H1 (cell line): ENCODE measurements at regions not wholly inside any gene's neighbourhood (a gene's known extent, or its start where the extent isn't known, plus 50 kb on each side); places are given as distances from the start of the nearest gene placed in this dataset.

Source experiments
- CTCF ChIA-PET: fragments of 300-600 bp; sonication (Branson Sonifier 250); formaldehyde crosslinking; loops from one replicate; lab custom pipeline; 2021; ENCODE audit not compliant: partially characterized antibody; lab: Charles Lee
- POLR2A ChIA-PET: fragments of 300-600 bp; sonication (Branson Sonifier 250); formaldehyde crosslinking; loops from one replicate; lab custom pipeline; 2021; ENCODE audit warnings: inconsistent platforms; ENCODE audit not compliant: partially characterized antibody; lab: Charles Lee
- DNase-seq, 2 experiments: peaks; one replicate each; pipeline versions ENCODE4 v3.0.0 to v3.0.0-alpha.2; 2010 to 2022; ENCODE audit warnings: low spot score in 2 of 2, low read depth in 1 of 2, mixed read lengths in 1 of 2
- FAIRE-seq: peaks from 2 replicates; lab custom pipeline; 2011; peaks lifted over from hg19 to GRCh38; lab: Jason Lieb, UNC
- H2AFZ ChIP-seq: 2 replicates; pipeline ENCODE4 v1.8.1; 2012; ENCODE audit warnings: low read length, inconsistent platforms
- H2AK5ac ChIP-seq: 2 replicates; pipeline ENCODE4 v1.6.1; 2013; ENCODE audit warnings: low read depth, low read length
- H2BK120ac ChIP-seq: replicated peaks from 2 replicates; pipeline ENCODE3; 2013; ENCODE audit warnings: low read depth, low read length, inconsistent platforms
- H2BK12ac ChIP-seq: 2 replicates; pipeline ENCODE4 v1.6.1; 2013; ENCODE audit warnings: low read depth, low read length
- H2BK15ac ChIP-seq: 2 replicates; pipeline ENCODE4 v1.6.1; 2013; ENCODE audit warnings: low read length
- H2BK20ac ChIP-seq: 2 replicates; pipeline ENCODE4 v1.6.1; 2013; ENCODE audit warnings: low read length
- H2BK5ac ChIP-seq: 2 replicates; pipeline ENCODE4 v1.6.1; 2013; ENCODE audit warnings: low read depth, low read length
- H3K14ac ChIP-seq: 2 replicates; pipeline ENCODE4 v1.6.1; 2013; ENCODE audit warnings: inconsistent platforms; ENCODE audit not compliant: insufficient read length
- H3K18ac ChIP-seq: 2 replicates; pipeline ENCODE4 v1.6.1; 2013; ENCODE audit warnings: low read length; ENCODE audit errors: extremely low read depth
- H3K23ac ChIP-seq: 2 replicates; pipeline ENCODE4 v1.6.1; 2013; ENCODE audit warnings: inconsistent platforms; ENCODE audit not compliant: insufficient read length
- H3K23me2 ChIP-seq: 2 replicates; pipeline ENCODE4 v1.6.1; 2013; ENCODE audit warnings: low read depth, low read length
- H3K27ac ChIP-seq: 2 replicates; pipeline ENCODE4 v1.6.1; 2011; ENCODE audit warnings: low read depth, low read length, inconsistent platforms
- H3K27me3 ChIP-seq, 4 experiments: replicated peaks in 1 of 4; 1 replicate in 1 of 4; 2 replicates in 3 of 4; pipeline versions ENCODE4 v1.6.1 to v1.8.1; 2011 to 2013; ENCODE audit warnings: low read length in 3 of 4, mild to moderate bottlenecking in 3 of 4, inconsistent platforms in 2 of 4, mixed read lengths in 2 of 4, moderate library complexity in 1 of 4; ENCODE audit not compliant: control insufficient read depth in 3 of 4, insufficient read depth in 3 of 4; ENCODE audit errors: extremely low read depth in 1 of 4
- H3K36me3 ChIP-seq, 4 experiments: 2 replicates each; pipeline versions ENCODE4 v1.6.1 to v1.8.1; 2011 to 2013; ENCODE audit warnings: mild to moderate bottlenecking in 4 of 4, low read length in 3 of 4, moderate library complexity in 2 of 4, control low read depth in 1 of 4, inconsistent platforms in 1 of 4; ENCODE audit not compliant: insufficient read depth in 4 of 4, control insufficient read depth in 2 of 4
- H3K4ac ChIP-seq: replicated peaks from 2 replicates; pipeline ENCODE3; 2013; ENCODE audit warnings: low read length, low read depth, mixed read lengths, inconsistent platforms; ENCODE audit not compliant: insufficient read length
- H3K4me1 ChIP-seq, 4 experiments: replicated peaks in 1 of 4; 1 replicate in 1 of 4; 2 replicates in 3 of 4; pipeline versions ENCODE4 v1.6.1 to v1.8.1; 2011 to 2013; ENCODE audit warnings: low read length in 3 of 4, inconsistent platforms in 2 of 4, mixed read lengths in 1 of 4; ENCODE audit not compliant: insufficient read depth in 4 of 4, control insufficient read depth in 3 of 4
- H3K4me2 ChIP-seq, 2 experiments: 2 replicates each; pipeline versions ENCODE4 v1.6.1 to v1.8.1; 2011 to 2013; ENCODE audit warnings: low read depth in 2 of 2, low read length in 2 of 2, control low read depth in 1 of 2, inconsistent platforms in 1 of 2, mild to moderate bottlenecking in 1 of 2; ENCODE audit not compliant: insufficient read depth in 1 of 2
- H3K4me3 ChIP-seq, 4 experiments: fragments of 200-600, 300-600 bp in 1 of 4; sonication (generic), shearing (Covaris generic), sonication (Bioruptor Twin) in 1 of 4; 2 replicates each; pipeline versions ENCODE4 v1.5.1 to v1.8.1; 2011 to 2016; ENCODE audit warnings: low read length in 4 of 4, low read depth in 3 of 4, control low read depth in 2 of 4, inconsistent platforms in 2 of 4, mild to moderate bottlenecking in 2 of 4, mixed read lengths in 1 of 4, moderate library complexity in 1 of 4; ENCODE audit not compliant: insufficient read depth in 2 of 4; ENCODE audit errors: extremely low read depth in 1 of 4
- H3K56ac ChIP-seq: replicated peaks from 2 replicates; pipeline ENCODE3; 2013; ENCODE audit warnings: low read depth, mild to moderate bottlenecking, mixed read lengths, low read length, inconsistent platforms; ENCODE audit not compliant: insufficient read length
- H3K79me1 ChIP-seq: 2 replicates; pipeline ENCODE4 v1.6.1; 2013; ENCODE audit warnings: low read depth, low read length, control low read depth
- H3K79me2 ChIP-seq, 2 experiments: 2 replicates each; pipeline versions ENCODE4 v1.6.1 to v1.8.1; 2012 to 2013; ENCODE audit warnings: low read length in 2 of 2, mild to moderate bottlenecking in 2 of 2, inconsistent platforms in 1 of 2; ENCODE audit not compliant: insufficient read depth in 2 of 2, control insufficient read depth in 1 of 2
- H3K9ac ChIP-seq, 4 experiments: replicated peaks in 1 of 4; 1 replicate in 1 of 4; 2 replicates in 3 of 4; pipeline versions ENCODE4 v1.6.1 to v1.8.1; 2011 to 2013; ENCODE audit warnings: low read depth in 3 of 4, low read length in 3 of 4, control low read depth in 2 of 4, mild to moderate bottlenecking in 2 of 4, moderate library complexity in 2 of 4, inconsistent platforms in 1 of 4; ENCODE audit errors: extremely low read depth in 1 of 4
- H3K9me3 ChIP-seq, 2 experiments: 2 replicates each; pipeline versions ENCODE4 v1.6.1 to v1.8.1; 2012 to 2013; ENCODE audit warnings: mild to moderate bottlenecking in 2 of 2, moderate library complexity in 2 of 2, control low read depth in 1 of 2, inconsistent platforms in 1 of 2, low read depth in 1 of 2, low read length in 1 of 2, mixed read lengths in 1 of 2; ENCODE audit not compliant: insufficient read depth in 2 of 2
- H4K20me1 ChIP-seq, 2 experiments: replicated peaks in 1 of 2; 2 replicates each; pipeline versions ENCODE3 to v1.8.1; 2011 to 2013; ENCODE audit warnings: inconsistent platforms in 2 of 2, low read length in 2 of 2, mild to moderate bottlenecking in 1 of 2; ENCODE audit not compliant: insufficient read depth in 2 of 2, control insufficient read depth in 1 of 2
- H4K5ac ChIP-seq: 2 replicates; pipeline ENCODE4 v1.6.1; 2013; ENCODE audit warnings: low read length, low read depth, mixed read lengths, inconsistent platforms; ENCODE audit not compliant: insufficient read length
- H4K8ac ChIP-seq: 2 replicates; pipeline ENCODE4 v1.8.0; 2013; ENCODE audit warnings: mild to moderate bottlenecking, moderate library complexity, low read length, inconsistent platforms; ENCODE audit not compliant: insufficient read depth; ENCODE audit errors: extremely low read depth
- H4K91ac ChIP-seq: replicated peaks from 2 replicates; pipeline ENCODE3; 2013; ENCODE audit warnings: low read length, mixed read lengths, inconsistent platforms; ENCODE audit not compliant: insufficient read length
- HDAC2 ChIP-seq, 2 experiments: fragments of 300-600 bp in 1 of 2; sonication (generic) in 1 of 2; IDR thresholded peaks; 2 replicates each; pipeline ENCODE4 v1.6.1; 2011 to 2012; ENCODE audit warnings: low read depth in 2 of 2, low read length in 2 of 2, mild to moderate bottlenecking in 2 of 2, moderate library complexity in 2 of 2, borderline replicate concordance in 1 of 2, inconsistent platforms in 1 of 2
- HDAC6 ChIP-seq: IDR thresholded peaks from one replicate; pipeline ENCODE4 v1.7.1; 2012; ENCODE audit warnings: low read depth, mild to moderate bottlenecking, inconsistent platforms, low read length, moderate library complexity
- NANOG ChIP-seq: IDR thresholded peaks from 2 replicates; pipeline ENCODE4 v1.6.1; 2011; ENCODE audit warnings: low read length, low read depth, mild to moderate bottlenecking, inconsistent platforms; ENCODE audit not compliant: insufficient read depth, poor library complexity, severe bottlenecking
- NRF1 ChIP-seq: IDR thresholded peaks from 2 replicates; pipeline ENCODE4 v1.6.1; 2011; ENCODE audit warnings: mild to moderate bottlenecking, low read depth, low read length, improper control_type of control experiment
- PHF8 ChIP-seq: fragments of 200-600 bp; sonication (generic); conservative IDR thresholded peaks from 2 replicates; pipeline ENCODE4 v1.7.1; 2012; ENCODE audit warnings: low read depth, mild to moderate bottlenecking, inconsistent platforms, low read length, moderate library complexity
- RXRA ChIP-seq: IDR thresholded peaks from 2 replicates; pipeline ENCODE4 v1.6.1; 2011; ENCODE audit warnings: low read depth, mild to moderate bottlenecking, low read length, moderate library complexity; ENCODE audit not compliant: insufficient read depth
- SAP30 ChIP-seq: fragments of 300-600 bp; sonication (generic); IDR thresholded peaks from 2 replicates; pipeline ENCODE4 v1.7.1; 2012; ENCODE audit warnings: low read length, moderate library complexity, mild to moderate bottlenecking, inconsistent platforms; ENCODE audit not compliant: insufficient read depth, insufficient replicate concordance
- SIRT6 ChIP-seq: IDR thresholded peaks from one replicate; pipeline ENCODE4 v1.7.1; 2012; ENCODE audit warnings: low read length, inconsistent platforms
- SIX5 ChIP-seq: IDR thresholded peaks from 2 replicates; pipeline ENCODE4 v1.6.1; 2011; ENCODE audit warnings: mild to moderate bottlenecking, low read depth, low read length
- SRF ChIP-seq: IDR thresholded peaks from 2 replicates; pipeline ENCODE4 v1.6.1; 2011; ENCODE audit warnings: mild to moderate bottlenecking, low read depth, low read length, moderate library complexity
- TAF7 ChIP-seq: optimal IDR thresholded peaks from 2 replicates; pipeline ENCODE3; 2011; ENCODE audit warnings: low read depth, mild to moderate bottlenecking, inconsistent platforms, low read length, moderate library complexity, borderline replicate concordance
- TBP ChIP-seq: IDR thresholded peaks from 2 replicates; pipeline ENCODE4 v1.6.1; 2011; ENCODE audit warnings: low read depth, low read length, improper control_type of control experiment
- WGBS, 2 experiments: shearing (Covaris generic) in 1 of 2; methylation state at CpG; one replicate each; pipeline versions ENCODE4 v1.1.6 to v1.1.7; 2013 to 2015; ENCODE audit warnings: low lambda C conversion rate in 2 of 2, mixed read lengths in 2 of 2, inconsistent platforms in 1 of 2, low coverage in 1 of 2, missing lambda C conversion rate in 1 of 2; ENCODE audit not compliant: insufficient replicate concordance in 2 of 2, insufficient coverage in 1 of 2, insufficient read length in 1 of 2; ENCODE audit errors: extremely low coverage in 1 of 2, missing lambda C conversion rate in 1 of 2; 5-methylcytosine and 5-hydroxymethylcytosine counted together

DNA sequence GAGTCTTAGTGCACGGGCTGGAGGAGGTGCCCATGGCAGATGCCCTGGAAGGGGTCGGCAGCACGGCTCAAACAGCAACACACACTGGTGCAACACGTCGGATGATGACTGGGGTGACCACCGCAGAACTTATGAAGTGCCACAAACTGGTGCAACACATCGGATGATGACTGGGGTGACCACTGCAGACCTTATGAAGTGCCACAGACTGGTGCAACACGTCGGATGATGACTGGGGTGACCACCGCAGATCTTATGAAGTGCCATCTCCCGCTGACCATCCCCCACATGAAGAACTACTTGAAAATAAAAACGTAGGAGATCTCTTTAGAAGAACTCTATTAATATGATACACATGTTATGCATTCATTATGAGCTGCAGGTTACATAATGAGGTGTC is 218.3 kb downstream of the TBXT start:
- H3K4ac ChIP-seq, result no peak overlapping the region
- no peak for DNase-seq
- no peaks in the 10 kb centered on the region for H3K79me1 ChIP-seq
- H3K27me3 ChIP-seq, result no peaks in the 10 kb centered on the region
- H3K14ac ChIP-seq, result no peak overlapping the region
- no peak overlapping the region for H2AK5ac ChIP-seq
- H3K79me2 ChIP-seq, result no peaks in the 10 kb centered on the region
- H3K18ac ChIP-seq, result no peak overlapping the region
- no peak overlapping the region for H2BK12ac ChIP-seq
- H3K27ac ChIP-seq, result no peak overlapping the region
- no peak for FAIRE-seq
- POLR2A ChIA-PET, result no interaction called here
- H2BK20ac ChIP-seq, result no peak overlapping the region
- H3K4me2 ChIP-seq, result no peak overlapping the region
- no peak overlapping the region for H3K9ac ChIP-seq
- H3K36me3 ChIP-seq, result no peaks in the 10 kb centered on the region
- H4K91ac ChIP-seq, result no peak overlapping the region
- H3K4me1 ChIP-seq, result no peaks in the 10 kb centered on the region
- H4K8ac ChIP-seq, result no peak overlapping the region
- H3K23ac ChIP-seq, result no peak overlapping the region
- H4K20me1 ChIP-seq, result peaks cover 0 to 2% of the 10 kb centered on the region in 2 experiments
- no peaks in the 10 kb centered on the region for H3K23me2 ChIP-seq
- H2BK5ac ChIP-seq, result no peak overlapping the region
- no peak overlapping the region for H3K4me3 ChIP-seq
- no peak overlapping the region for H2AFZ ChIP-seq
- no peak overlapping the region for H4K5ac ChIP-seq
- H2BK120ac ChIP-seq, result no peak overlapping the region
- no peaks in the 10 kb centered on the region for H3K9me3 ChIP-seq
- no peak overlapping the region for H3K56ac ChIP-seq
- WGBS, 2 experiments, result 92% methylated on average over 12 of the region's 12 CpGs; no CpG with 5 or more reads in 1 of the 2 experiments
- CTCF ChIA-PET, result interaction anchor here (0.8 to 2.1 kb wide), 3 partner anchors 43 to 59 kb away, joined by 3 to 5 read pairs (median 4); no protein-coding TSS in a partner anchor
- no peak for TF ChIP-seq TBP
- TF ChIP-seq HDAC2 (IDR thresholded peaks at IDR 0.05; ENCODE audit: borderline replicate concordance in 1 of 2, low read depth in 2 of 2, low read length in 2 of 2), result no peak
- TF ChIP-seq NRF1, result no peak
- no peak for TF ChIP-seq TAF7
- no peak for TF ChIP-seq SIX5
- no peak for TF ChIP-seq PHF8
- no peak for TF ChIP-seq SAP30
- TF ChIP-seq RXRA, result no peak
- TF ChIP-seq SRF, result no peak
- no peak for TF ChIP-seq HDAC6
- no peak for TF ChIP-seq NANOG
- no peak for TF ChIP-seq SIRT6
- H2BK15ac ChIP-seq, result no peak overlapping the region
